GM23338 (cell line): ENCODE measurements at regions not wholly inside any gene's neighbourhood (a gene's known extent, or its start where the extent isn't known, plus 50 kb on each side); places are given as distances from the start of the nearest gene placed in this dataset.

ENCODE experiments used
- ATAC-seq: fragments of 200-7000 bp; cut with Tn5 transposase; 3 replicates; pipeline ENCODE4 v1.9.1; 2020
- DNase-seq: peaks from one replicate; pipeline ENCODE4 v3.0.0-alpha.2; 2015; ENCODE audit warnings: low spot score
- H2AFZ ChIP-seq: fragments of 200-600 bp; sonication (generic); 2 replicates; pipeline ENCODE4 v1.8.0; 2016; ENCODE audit warnings: antibody characterized with exemption, mild to moderate bottlenecking, moderate library complexity
- H3F3A ChIP-seq: fragments of 200-600 bp; sonication (generic); replicated peaks from 2 replicates; pipeline ENCODE4 v1.8.0; 2017; ENCODE audit warnings: antibody characterized with exemption, mixed run types, low read depth
- H3K27ac ChIP-seq: fragments of 200-600 bp; sonication (generic); 2 replicates; pipeline ENCODE4 v1.6.1; 2016; ENCODE audit warnings: low read depth
- H3K27me3 ChIP-seq: fragments of 200-600 bp; sonication (generic); 2 replicates; pipeline ENCODE4 v1.8.0; 2016; ENCODE audit warnings: mild to moderate bottlenecking, mixed run types, moderate library complexity; ENCODE audit not compliant: insufficient read depth
- H3K36me3 ChIP-seq: fragments of 200-600 bp; sonication (generic); 2 replicates; pipeline ENCODE4 v1.8.0; 2016; ENCODE audit warnings: mild to moderate bottlenecking; ENCODE audit not compliant: insufficient read depth
- H3K4me1 ChIP-seq: fragments of 200-600 bp; sonication (generic); 2 replicates; pipeline ENCODE4 v1.8.0; 2016; ENCODE audit warnings: mild to moderate bottlenecking, moderate library complexity; ENCODE audit not compliant: insufficient read depth
- H3K4me2 ChIP-seq: fragments of 200-600 bp; sonication (generic); 2 replicates; pipeline ENCODE4 v1.7.1; 2017; ENCODE audit warnings: mixed run types
- H3K4me3 ChIP-seq: fragments of 200-600 bp; sonication (generic); 2 replicates; pipeline ENCODE4 v1.6.1; 2016; ENCODE audit warnings: mixed run types
- H3K79me2 ChIP-seq: fragments of 200-600 bp; sonication (generic); replicated peaks from 2 replicates; pipeline ENCODE4 v1.8.0; 2017; ENCODE audit warnings: mild to moderate bottlenecking; ENCODE audit not compliant: insufficient read depth
- H3K9me2 ChIP-seq: fragments of 200-600 bp; sonication (generic); 2 replicates; pipeline ENCODE4 v1.8.0; 2017; ENCODE audit not compliant: insufficient read depth
- H4K20me1 ChIP-seq: fragments of 200-600 bp; sonication (generic); replicated peaks from 2 replicates; pipeline ENCODE4 v1.8.0; 2017; ENCODE audit warnings: mild to moderate bottlenecking; ENCODE audit not compliant: insufficient read depth
- H3K27ac Mint-ChIP-seq: 2 replicates; pipeline ENCODE4 v1.8.0; 2020; ENCODE audit warnings: inconsistent platforms, mild to moderate bottlenecking, moderate library complexity, mixed read lengths
- H3K27me3 Mint-ChIP-seq: 3 replicates; pipeline ENCODE4 v1.8.0; 2022; ENCODE audit warnings: low read depth, mild to moderate bottlenecking, moderate library complexity, mixed read lengths, inconsistent platforms; ENCODE audit not compliant: insufficient read depth, poor library complexity
- H3K36me3 Mint-ChIP-seq: 3 replicates; pipeline ENCODE4 v1.8.0; 2021; ENCODE audit warnings: low read depth, mild to moderate bottlenecking, inconsistent platforms, moderate library complexity, mixed read lengths
- H3K4me1 Mint-ChIP-seq: 3 replicates; pipeline ENCODE4 v1.8.0; 2020; ENCODE audit warnings: mild to moderate bottlenecking, inconsistent platforms, mixed read lengths
- H3K4me3 Mint-ChIP-seq: 3 replicates; pipeline ENCODE4 v1.8.0; 2021; ENCODE audit warnings: moderate library complexity, mild to moderate bottlenecking, inconsistent platforms, mixed read lengths
- H3K9me3 Mint-ChIP-seq: 3 replicates; pipeline ENCODE4 v1.8.0; 2020; ENCODE audit warnings: moderate library complexity, mild to moderate bottlenecking, inconsistent platforms, mixed read lengths
- CREB1 ChIP-seq: fragments of 250-450 bp; sonication (Bioruptor Pico); IDR thresholded peaks from 2 replicates; pipeline ENCODE4 v1.5.0; 2020; ENCODE audit warnings: low read depth, mild to moderate bottlenecking, moderate library complexity
- EZH2 ChIP-seq: fragments of 200-600 bp; sonication (generic); IDR thresholded peaks from one replicate; pipeline ENCODE4 v1.8.0; 2017; ENCODE audit warnings: antibody characterized with exemption, mild to moderate bottlenecking, low read depth; ENCODE audit not compliant: unreplicated experiment
- EZH2phosphoT487 ChIP-seq: fragments of 200-600 bp; sonication (generic); IDR thresholded peaks from one replicate; pipeline ENCODE4 v1.8.1; 2018; ENCODE audit warnings: antibody characterized with exemption; ENCODE audit not compliant: unreplicated experiment
- JUNB ChIP-seq: IDR thresholded peaks from one replicate; pipeline ENCODE4 v1.6.1; 2016; ENCODE audit warnings: antibody characterized with exemption; ENCODE audit not compliant: unreplicated experiment
- NANOG ChIP-seq: IDR thresholded peaks from 2 replicates; pipeline ENCODE4 v1.6.1; 2016; ENCODE audit warnings: antibody characterized with exemption, borderline replicate concordance
- POLR2AphosphoS5 ChIP-seq: IDR thresholded peaks from 2 replicates; pipeline ENCODE4 v1.6.1; 2016; ENCODE audit warnings: antibody characterized with exemption, low read depth
- REST ChIP-seq: IDR thresholded peaks from one replicate; pipeline ENCODE4 v1.6.1; 2018; ENCODE audit warnings: antibody characterized with exemption; ENCODE audit not compliant: unreplicated experiment
- STAT1 ChIP-seq: IDR thresholded peaks from one replicate; pipeline ENCODE4 v1.6.1; 2016; ENCODE audit warnings: antibody characterized with exemption; ENCODE audit not compliant: unreplicated experiment
- ZNF114 ChIP-seq: fragments of 250-450 bp; sonication (Bioruptor Pico); IDR thresholded peaks from 2 replicates; pipeline ENCODE4 v1.5.0; 2020; ENCODE audit warnings: mild to moderate bottlenecking, moderate library complexity
- ZNF331 ChIP-seq: fragments of 250-450 bp; sonication (Bioruptor Pico); IDR thresholded peaks from 2 replicates; pipeline ENCODE4 v1.5.0; 2020; ENCODE audit warnings: low read depth, mild to moderate bottlenecking, moderate library complexity
- TF ChIP-seq, protein P1 (sequence below): fragments of 250-450 bp; sonication (Bioruptor Pico); IDR thresholded peaks from 2 replicates; pipeline ENCODE4 v1.5.0; 2020; ENCODE audit warnings: mild to moderate bottlenecking, moderate library complexity
- TF ChIP-seq, protein P2 (sequence below), 2 experiments: fragments of 200-600 bp in 1 of 2; sonication (generic) in 1 of 2; conservative IDR thresholded peaks; 2 replicates each; pipeline versions ENCODE4 v1.5.1 to v1.6.1; 2016 to 2017; ENCODE audit warnings: antibody characterized with exemption in 2 of 2, low read depth in 2 of 2, mild to moderate bottlenecking in 2 of 2, moderate library complexity in 1 of 2
- TF ChIP-seq, protein P3 (sequence below): IDR thresholded peaks from 2 replicates; pipeline ENCODE4 v1.6.1; 2016; ENCODE audit warnings: antibody characterized with exemption

DNA sequence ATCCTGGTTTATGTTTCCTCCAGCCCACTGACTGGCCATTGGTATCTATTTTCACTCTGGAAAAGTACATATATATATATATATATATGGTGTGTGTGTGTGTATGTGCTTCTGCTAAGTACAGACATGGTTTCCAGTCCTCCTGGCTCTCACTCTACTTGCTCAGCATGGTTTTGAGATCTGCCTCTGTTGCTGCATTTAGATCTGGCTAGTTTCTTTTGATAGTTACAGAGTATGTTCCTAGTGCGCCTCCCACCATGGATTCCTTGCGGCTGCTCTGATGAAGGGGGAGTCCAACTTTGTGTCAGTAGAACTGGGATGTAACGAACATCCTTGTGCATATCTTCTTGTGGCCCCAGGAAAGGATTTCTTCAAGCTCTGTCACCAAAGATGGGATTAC, 274.1 kb downstream of the MIAT start:
- H3K27ac Mint-ChIP-seq, result no peak overlapping the region
- Histone ChIP-seq H4K20me1 (no peaks in the 10 kb centered on the region), H2AFZ (no peak overlapping the region), H3K4me2 (no peak overlapping the region), H3K9me2 (no peaks in the 10 kb centered on the region), H3K36me3 (no peaks in the 10 kb centered on the region), H3F3A (no peaks in the 10 kb centered on the region), H3K4me1 (no peaks in the 10 kb centered on the region), H3K4me3 (no peak overlapping the region), H3K27ac (no peak overlapping the region), H3K27me3 (no peaks in the 10 kb centered on the region), H3K79me2 (no peaks in the 10 kb centered on the region)
- ATAC-seq (no peak), DNase-seq (no peak)
- peaks cover 3% of the 10 kb centered on the region; the same call in 2 of the 3 replicates for H3K9me3 Mint-ChIP-seq
- H3K4me3 Mint-ChIP-seq, result no peak overlapping the region
- H3K4me1 Mint-ChIP-seq, result no peaks in the 10 kb centered on the region
- H3K27me3 Mint-ChIP-seq, result no peaks in the 10 kb centered on the region
- TF ChIP-seq EZH2phosphoT487, result no peak
- no peak for TF ChIP-seq REST
- TF ChIP-seq, protein P1, sequence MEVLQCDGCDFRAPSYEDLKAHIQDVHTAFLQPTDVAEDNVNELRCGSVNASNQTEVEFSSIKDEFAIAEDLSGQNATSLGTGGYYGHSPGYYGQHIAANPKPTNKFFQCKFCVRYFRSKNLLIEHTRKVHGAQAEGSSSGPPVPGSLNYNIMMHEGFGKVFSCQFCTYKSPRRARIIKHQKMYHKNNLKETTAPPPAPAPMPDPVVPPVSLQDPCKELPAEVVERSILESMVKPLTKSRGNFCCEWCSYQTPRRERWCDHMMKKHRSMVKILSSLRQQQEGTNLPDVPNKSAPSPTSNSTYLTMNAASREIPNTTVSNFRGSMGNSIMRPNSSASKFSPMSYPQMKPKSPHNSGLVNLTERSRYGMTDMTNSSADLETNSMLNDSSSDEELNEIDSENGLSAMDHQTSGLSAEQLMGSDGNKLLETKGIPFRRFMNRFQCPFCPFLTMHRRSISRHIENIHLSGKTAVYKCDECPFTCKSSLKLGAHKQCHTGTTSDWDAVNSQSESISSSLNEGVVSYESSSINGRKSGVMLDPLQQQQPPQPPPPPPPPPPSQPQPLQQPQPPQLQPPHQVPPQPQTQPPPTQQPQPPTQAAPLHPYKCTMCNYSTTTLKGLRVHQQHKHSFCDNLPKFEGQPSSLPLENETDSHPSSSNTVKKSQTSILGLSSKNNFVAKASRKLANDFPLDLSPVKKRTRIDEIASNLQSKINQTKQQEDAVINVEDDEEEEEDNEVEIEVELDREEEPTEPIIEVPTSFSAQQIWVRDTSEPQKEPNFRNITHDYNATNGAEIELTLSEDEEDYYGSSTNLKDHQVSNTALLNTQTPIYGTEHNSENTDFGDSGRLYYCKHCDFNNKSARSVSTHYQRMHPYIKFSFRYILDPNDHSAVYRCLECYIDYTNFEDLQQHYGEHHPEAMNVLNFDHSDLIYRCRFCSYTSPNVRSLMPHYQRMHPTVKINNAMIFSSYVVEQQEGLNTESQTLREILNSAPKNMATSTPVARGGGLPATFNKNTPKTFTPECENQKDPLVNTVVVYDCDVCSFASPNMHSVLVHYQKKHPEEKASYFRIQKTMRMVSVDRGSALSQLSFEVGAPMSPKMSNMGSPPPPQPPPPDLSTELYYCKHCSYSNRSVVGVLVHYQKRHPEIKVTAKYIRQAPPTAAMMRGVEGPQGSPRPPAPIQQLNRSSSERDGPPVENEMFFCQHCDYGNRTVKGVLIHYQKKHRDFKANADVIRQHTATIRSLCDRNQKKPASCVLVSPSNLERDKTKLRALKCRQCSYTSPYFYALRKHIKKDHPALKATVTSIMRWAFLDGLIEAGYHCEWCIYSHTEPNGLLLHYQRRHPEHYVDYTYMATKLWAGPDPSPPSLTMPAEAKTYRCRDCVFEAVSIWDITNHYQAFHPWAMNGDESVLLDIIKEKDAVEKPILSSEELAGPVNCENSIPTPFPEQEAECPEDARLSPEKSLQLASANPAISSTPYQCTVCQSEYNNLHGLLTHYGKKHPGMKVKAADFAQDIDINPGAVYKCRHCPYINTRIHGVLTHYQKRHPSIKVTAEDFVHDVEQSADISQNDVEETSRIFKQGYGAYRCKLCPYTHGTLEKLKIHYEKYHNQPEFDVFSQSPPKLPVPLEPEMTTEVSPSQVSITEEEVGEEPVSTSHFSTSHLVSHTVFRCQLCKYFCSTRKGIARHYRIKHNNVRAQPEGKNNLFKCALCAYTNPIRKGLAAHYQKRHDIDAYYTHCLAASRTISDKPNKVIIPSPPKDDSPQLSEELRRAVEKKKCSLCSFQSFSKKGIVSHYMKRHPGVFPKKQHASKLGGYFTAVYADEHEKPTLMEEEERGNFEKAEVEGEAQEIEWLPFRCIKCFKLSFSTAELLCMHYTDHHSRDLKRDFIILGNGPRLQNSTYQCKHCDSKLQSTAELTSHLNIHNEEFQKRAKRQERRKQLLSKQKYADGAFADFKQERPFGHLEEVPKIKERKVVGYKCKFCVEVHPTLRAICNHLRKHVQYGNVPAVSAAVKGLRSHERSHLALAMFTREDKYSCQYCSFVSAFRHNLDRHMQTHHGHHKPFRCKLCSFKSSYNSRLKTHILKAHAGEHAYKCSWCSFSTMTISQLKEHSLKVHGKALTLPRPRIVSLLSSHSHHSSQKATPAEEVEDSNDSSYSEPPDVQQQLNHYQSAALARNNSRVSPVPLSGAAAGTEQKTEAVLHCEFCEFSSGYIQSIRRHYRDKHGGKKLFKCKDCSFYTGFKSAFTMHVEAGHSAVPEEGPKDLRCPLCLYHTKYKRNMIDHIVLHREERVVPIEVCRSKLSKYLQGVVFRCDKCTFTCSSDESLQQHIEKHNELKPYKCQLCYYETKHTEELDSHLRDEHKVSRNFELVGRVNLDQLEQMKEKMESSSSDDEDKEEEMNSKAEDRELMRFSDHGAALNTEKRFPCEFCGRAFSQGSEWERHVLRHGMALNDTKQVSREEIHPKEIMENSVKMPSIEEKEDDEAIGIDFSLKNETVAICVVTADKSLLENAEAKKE (CRISPR knock-in tag), result no peak
- TF ChIP-seq ZNF114 (CRISPR knock-in tag), result no peak
- TF ChIP-seq ZNF331 (CRISPR knock-in tag), result no peak
- no peak for TF ChIP-seq JUNB
- TF ChIP-seq, protein P2, sequence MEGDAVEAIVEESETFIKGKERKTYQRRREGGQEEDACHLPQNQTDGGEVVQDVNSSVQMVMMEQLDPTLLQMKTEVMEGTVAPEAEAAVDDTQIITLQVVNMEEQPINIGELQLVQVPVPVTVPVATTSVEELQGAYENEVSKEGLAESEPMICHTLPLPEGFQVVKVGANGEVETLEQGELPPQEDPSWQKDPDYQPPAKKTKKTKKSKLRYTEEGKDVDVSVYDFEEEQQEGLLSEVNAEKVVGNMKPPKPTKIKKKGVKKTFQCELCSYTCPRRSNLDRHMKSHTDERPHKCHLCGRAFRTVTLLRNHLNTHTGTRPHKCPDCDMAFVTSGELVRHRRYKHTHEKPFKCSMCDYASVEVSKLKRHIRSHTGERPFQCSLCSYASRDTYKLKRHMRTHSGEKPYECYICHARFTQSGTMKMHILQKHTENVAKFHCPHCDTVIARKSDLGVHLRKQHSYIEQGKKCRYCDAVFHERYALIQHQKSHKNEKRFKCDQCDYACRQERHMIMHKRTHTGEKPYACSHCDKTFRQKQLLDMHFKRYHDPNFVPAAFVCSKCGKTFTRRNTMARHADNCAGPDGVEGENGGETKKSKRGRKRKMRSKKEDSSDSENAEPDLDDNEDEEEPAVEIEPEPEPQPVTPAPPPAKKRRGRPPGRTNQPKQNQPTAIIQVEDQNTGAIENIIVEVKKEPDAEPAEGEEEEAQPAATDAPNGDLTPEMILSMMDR (conservative IDR thresholded peaks at IDR 0.05; ENCODE audit: low read depth in 2 of 2), result no peak
- TF ChIP-seq EZH2, result no peak
- no peak for TF ChIP-seq CREB1 (CRISPR knock-in tag)
- no peak for TF ChIP-seq STAT1
- no peak for TF ChIP-seq POLR2AphosphoS5
- TF ChIP-seq NANOG, result no peak
- TF ChIP-seq, protein P3, sequence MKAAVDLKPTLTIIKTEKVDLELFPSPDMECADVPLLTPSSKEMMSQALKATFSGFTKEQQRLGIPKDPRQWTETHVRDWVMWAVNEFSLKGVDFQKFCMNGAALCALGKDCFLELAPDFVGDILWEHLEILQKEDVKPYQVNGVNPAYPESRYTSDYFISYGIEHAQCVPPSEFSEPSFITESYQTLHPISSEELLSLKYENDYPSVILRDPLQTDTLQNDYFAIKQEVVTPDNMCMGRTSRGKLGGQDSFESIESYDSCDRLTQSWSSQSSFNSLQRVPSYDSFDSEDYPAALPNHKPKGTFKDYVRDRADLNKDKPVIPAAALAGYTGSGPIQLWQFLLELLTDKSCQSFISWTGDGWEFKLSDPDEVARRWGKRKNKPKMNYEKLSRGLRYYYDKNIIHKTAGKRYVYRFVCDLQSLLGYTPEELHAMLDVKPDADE, result no peak
- no peaks in the 10 kb centered on the region for H3K36me3 Mint-ChIP-seq
